ENCODE measurements at regions not wholly inside any gene's neighbourhood (a gene's known extent, or its start where the extent isn't known, plus 50 kb on each side); places are given as distances from the start of the nearest gene placed in this dataset.

- DNase-seq (ENCODE audit: low spot score) = no peak
- no peak for TF ChIP-seq CTCF (IDR thresholded peaks at IDR 0.05; ENCODE audit: extremely low read depth, missing control alignments)
Measured at GRCh38 chr13:75079226-75079625, 402.7 kb downstream of the TBC1D4 start.

- no peak for DNase-seq (ENCODE audit: low spot score)
- no peak for TF ChIP-seq CTCF (IDR thresholded peaks at IDR 0.05; ENCODE audit: extremely low read depth, missing control alignments)
Measured at GRCh38 chr13:75076476-75076875, 405.5 kb downstream of the TBC1D4 start.

GRCh38 chr13:75073786-75074185, 408.2 kb downstream of the TBC1D4 start:
- no peak for DNase-seq (ENCODE audit: low spot score)
- TF ChIP-seq CTCF (IDR thresholded peaks at IDR 0.05; ENCODE audit: extremely low read depth, missing control alignments) = no peak

GRCh38 chr13:75072891-75073290, 409.1 kb downstream of the TBC1D4 start:
- TF ChIP-seq CTCF (IDR thresholded peaks at IDR 0.05; ENCODE audit: extremely low read depth, missing control alignments) = no peak
- DNase-seq (ENCODE audit: low spot score) = no peak

GRCh38 chr13:75072368-75072767, 409.6 kb downstream of the TBC1D4 start:
- DNase-seq (ENCODE audit: low spot score) = no peak
- no peak for TF ChIP-seq CTCF (IDR thresholded peaks at IDR 0.05; ENCODE audit: extremely low read depth, missing control alignments)

- no peak for TF ChIP-seq CTCF (IDR thresholded peaks at IDR 0.05; ENCODE audit: extremely low read depth, missing control alignments)
- DNase-seq (ENCODE audit: low spot score) = no peak
Measured at GRCh38 chr13:75071796-75072195, 410.2 kb downstream of the TBC1D4 start.

GRCh38 chr13:75071395-75071794, 410.6 kb downstream of the TBC1D4 start:
- no peak for DNase-seq (ENCODE audit: low spot score)
- TF ChIP-seq CTCF (IDR thresholded peaks at IDR 0.05; ENCODE audit: extremely low read depth, missing control alignments) = no peak
